NK-92 treated with Interleukin-12 subunit alpha and Interleukin-12 subunit beta, amount 100 ng/mL, for 24 hours (cell line): ENCODE measurements at regions not wholly inside any gene's neighbourhood (a gene's known extent, or its start where the extent isn't known, plus 50 kb on each side); places are given as distances from the start of the nearest gene placed in this dataset.

Experiments used
- DNase-seq: peaks from one replicate; lab custom pipeline; 2025; lab: John Stamatoyannopoulos, UW

GRCh38 chr1:30316056-30316455 lies 407.3 kb downstream of the MATN1 start:
- no peak for DNase-seq

GRCh38 chr1:30315185-30315960 lies 408.0 kb downstream of the MATN1 start:
- no peak for DNase-seq

DNA sequence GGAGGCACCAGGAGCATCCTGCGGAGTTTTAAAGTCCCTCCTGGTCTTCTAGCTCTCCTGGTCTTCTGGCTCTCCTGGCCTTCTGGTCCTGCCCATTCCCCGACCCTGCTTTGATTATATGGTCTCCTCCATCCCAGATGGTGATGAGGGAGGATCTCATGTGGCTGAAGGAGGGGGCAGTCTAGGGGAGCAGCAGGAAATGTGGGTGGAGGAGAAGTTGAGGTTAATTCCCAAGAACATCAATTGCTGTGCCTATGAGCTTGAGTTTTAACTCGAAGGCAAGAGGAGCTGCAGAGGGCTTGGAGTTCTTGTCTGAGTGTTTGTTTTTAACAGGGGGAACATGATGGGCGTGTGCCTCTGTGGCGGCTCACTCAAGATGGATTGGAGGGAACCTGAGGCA lies 408.8 kb downstream of the MATN1 start:
- DNase-seq: no peak

GRCh38 chr1:30313584-30313983 lies 409.8 kb downstream of the MATN1 start:
- DNase-seq: no peak

- DNase-seq: no peak
Measured at GRCh38 chr1:30313176-30313575, 410.2 kb downstream of the MATN1 start.

GRCh38 chr1:30312226-30312625 lies 411.2 kb downstream of the MATN1 start:
- no peak for DNase-seq

DNA sequence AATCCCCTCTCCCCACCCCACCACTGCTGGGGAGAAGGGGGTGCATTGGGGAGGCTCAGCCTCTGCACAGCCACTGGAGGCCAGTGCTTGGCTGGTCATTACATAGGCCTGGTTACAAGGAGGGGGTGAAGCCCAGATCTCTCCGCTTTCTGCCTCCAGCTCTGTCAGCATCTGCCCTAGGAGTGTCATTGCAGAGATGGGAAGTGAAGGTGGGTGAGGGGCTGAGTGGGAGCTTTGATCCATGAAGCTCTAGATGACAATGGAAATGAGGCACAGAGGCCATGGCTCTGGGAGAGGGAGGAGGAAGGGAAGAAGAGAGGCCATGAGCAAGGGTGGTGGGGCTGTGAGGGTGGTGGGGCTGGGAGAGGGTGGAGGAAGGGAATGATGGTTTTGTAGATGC lies 411.6 kb downstream of the MATN1 start:
- no peak for DNase-seq

GRCh38 chr1:30310966-30311742 lies 412.2 kb downstream of the MATN1 start:
- DNase-seq: no peak

DNA sequence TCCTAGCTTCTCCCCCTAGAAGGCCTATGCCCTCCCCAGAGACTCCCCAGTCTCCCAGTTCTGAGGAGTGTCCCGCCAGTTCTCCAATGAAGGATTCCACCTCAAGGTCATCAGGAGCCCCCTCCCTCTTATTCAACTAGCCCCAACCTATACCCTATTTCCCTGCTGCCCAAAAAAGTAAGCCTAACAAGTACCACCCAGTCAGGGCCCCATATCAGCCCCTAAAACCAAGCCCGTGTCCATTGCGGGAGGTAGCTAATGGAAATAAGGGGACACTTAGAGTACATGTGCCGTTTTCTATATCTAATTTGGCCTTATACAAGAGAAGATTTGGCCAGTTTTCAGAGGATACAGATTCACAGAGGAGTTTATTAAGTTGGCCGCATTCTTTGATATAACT lies 416.2 kb downstream of the MATN1 start:
- no peak for DNase-seq

DNA sequence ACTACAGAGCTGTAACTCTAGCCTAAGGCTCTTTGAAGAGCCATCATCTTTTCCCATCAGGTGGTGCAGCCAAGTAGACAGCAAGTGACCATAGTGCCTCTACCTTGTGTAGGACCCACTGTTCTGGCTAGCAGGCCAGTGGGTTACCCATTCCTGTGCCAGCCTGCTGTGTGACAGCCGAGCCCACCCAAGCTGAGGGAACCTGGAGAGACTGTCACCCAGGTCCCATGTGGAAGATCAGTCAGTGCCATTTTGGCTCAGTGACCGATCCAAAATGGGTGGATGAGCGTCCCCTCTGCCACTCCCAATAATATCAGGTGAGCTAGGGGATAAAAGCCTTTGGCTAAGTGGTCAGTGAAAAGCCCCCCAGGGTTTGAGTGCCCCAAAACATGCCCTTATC lies 417.9 kb downstream of the MATN1 start:
- DNase-seq: no peak

DNA sequence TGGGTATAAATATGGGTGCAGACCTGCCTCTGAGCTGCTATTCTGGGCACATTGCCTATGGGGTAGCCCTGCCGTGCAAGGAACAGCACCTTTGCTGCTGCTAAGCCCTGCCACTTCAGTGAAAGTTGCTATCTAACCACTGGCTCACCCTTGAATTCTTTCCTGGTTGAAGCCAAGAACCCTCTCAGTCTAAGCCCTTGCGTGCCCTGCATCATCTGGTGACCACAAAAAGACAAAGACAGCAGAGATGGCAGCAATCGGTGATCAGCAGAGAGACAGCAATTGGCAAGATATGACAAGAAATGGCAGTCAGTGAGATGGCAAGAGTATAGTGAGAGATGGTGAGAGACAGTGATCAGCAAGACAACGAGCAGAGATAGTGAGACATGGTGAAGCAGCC lies 418.3 kb downstream of the MATN1 start:
- no peak for DNase-seq

DNA sequence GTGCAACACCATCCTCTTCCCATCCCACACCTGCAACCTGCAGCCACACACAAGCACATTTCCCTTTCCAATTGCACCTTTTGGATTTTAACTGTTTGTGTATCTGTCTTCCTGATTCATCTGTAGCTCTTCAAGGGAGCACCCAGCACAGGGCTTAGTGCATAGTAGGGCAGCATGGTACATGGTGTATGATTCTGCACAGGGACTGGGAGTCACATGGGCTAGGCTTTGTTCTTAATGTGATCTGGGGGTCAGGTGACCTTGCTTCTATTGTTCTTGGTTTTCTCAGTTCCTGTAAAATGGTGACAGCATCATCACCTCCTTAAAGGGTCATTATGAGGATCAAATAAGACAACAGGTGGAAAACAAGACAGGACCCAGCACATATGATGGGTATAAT lies 419.3 kb downstream of the MATN1 start:
- no peak for DNase-seq

DNA sequence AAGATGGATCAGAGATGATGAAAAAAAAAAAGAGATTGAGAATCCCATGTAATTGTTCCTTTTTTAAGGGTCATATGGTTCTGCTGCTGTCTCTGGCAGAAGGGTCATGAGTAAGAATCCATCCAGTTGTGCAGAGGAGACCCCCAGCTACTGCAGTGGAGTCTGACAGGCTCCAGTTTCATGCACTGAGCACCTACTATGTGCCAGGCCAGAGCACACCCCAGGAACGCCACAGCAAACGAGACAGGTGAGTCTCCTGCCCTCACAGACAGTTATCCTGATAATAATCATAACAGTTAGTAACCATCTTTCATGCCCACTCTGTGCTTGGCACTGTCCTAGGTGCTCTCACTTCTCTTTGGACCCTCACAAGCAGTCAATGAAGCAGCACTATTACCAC lies 420.0 kb downstream of the MATN1 start:
- no peak for DNase-seq

GRCh38 chr1:30302858-30303257 lies 420.5 kb downstream of the MATN1 start:
- no peak for DNase-seq

- no peak for DNase-seq
Measured at GRCh38 chr1:30300669-30301068, 422.7 kb downstream of the MATN1 start.

GRCh38 chr1:30299393-30299792 lies 424.0 kb downstream of the MATN1 start:
- DNase-seq: no peak

GRCh38 chr1:30295674-30296073 lies 427.7 kb downstream of the MATN1 start:
- DNase-seq: no peak

DNA sequence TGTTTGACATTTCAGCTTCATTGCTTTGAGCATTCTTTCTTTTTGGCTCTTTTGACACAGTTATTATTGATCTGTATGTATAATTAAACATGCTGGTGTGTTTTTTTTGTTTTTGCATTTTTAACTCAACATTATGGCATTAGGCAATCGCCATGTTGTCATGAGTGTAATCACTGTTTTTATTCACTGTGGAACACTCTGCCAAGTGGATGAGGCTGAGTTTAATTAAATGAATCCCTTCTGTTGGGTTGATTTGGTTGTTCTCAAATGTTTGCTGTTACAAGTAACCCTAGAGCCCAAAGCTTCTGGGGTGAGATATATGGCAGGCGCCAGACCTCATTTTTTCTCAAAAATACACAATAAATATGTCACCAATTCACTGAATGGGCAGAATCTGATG lies 428.1 kb downstream of the MATN1 start:
- no peak for DNase-seq

DNA sequence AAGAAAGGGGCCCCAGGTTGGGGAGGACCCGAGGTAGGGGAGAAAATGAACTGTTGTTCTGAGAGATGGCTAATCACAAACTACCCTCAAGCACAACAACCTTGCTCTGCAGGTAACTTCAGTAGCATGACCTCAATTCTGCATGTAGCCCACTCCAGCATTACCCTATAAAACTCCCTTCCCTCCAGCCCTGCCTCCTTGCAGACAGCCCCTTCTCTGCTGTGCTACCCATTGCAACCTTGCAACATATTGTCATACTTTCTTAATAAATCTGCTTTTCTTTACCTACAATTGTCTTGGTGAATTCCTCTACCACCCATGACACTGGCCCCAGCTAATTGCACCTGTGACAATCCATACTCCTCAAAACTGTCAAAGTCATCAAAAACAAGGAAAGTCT lies 428.9 kb downstream of the MATN1 start:
- DNase-seq: no peak

GRCh38 chr1:30292451-30292850 lies 430.9 kb downstream of the MATN1 start:
- no peak for DNase-seq

DNA sequence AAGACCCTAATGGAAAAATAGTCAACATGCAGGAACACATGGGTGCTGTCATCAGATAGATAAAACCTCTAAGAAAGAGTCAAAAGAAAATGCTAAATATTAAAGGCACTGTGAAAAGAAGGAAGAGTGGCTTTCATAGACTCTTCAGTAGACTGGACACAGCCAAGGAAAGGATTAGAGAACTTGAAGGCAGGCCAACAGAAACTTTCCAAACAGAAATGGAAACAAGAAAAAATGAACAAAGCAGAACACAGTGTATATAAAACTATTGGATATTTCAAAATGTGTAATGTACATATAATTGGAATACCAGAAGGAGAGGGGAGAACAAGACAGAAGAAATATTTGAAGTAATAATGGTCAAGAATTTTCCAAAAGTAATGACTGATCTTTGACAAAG lies 431.9 kb downstream of the MATN1 start:
- no peak for DNase-seq

DNA sequence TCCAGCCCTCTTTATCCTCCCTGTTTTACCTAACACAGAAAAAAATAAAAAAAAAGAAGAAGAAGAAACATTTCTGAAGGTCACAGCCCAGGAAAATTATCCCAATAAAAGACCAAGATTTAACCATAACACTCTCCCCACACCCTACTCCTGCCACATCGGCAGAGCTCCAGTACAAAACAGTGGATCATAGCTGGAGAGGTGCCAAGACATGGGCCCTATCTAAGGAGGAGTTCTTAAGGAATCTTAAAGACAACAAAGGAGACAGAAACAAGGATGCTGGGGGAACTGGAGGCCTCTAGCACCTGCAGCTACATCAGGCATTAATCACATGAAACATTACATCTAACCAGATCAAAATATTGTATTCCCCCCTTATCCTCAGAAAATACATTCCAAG lies 432.8 kb downstream of the MATN1 start:
- no peak for DNase-seq

DNA sequence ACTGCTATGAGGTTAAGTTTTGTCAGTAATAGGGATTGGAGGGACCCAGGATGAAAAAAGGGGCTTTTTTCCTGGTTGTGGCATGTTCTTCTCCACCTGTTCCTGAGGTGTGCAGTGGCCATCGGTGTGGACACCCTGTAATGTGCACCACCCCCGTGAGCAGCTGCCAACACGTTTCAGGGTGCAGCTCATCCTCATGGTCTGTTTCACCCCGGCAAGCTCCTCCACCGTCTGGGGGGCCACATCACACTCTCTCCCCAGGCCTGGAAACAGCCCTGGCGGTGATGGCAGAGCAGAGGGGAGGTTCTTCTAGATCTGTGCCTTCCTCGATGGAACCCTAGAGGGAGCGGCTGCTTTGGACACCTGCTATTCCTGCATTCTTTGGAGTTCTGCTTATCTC lies 435.4 kb downstream of the MATN1 start:
- DNase-seq: no peak
